Calu3 (cell line): ENCODE measurements at regions not wholly inside any gene's neighbourhood (a gene's known extent, or its start where the extent isn't known, plus 50 kb on each side); places are given as distances from the start of the nearest gene placed in this dataset.

Experiments used
- BruUV-seq: library from RNA; stranded (reverse); fragments of 400-500 nt; replicated peaks from 2 replicates; lab custom pipeline; 2021; lab: Mats Ljungman, UMichigan
- CTCF ChIA-PET: fragments of 300-600 bp; sonication (Branson Sonifier 250); formaldehyde crosslinking; loops from one replicate; lab custom pipeline; 2022; ENCODE audit warnings: antibody characterized with exemption; lab: Charles Lee
- DNase-seq: peaks from one replicate; pipeline ENCODE4 v3.0.0; 2022
- H3K27ac Mint-ChIP-seq: one replicate; pipeline ENCODE4 v1.8.0; 2022; ENCODE audit warnings: mixed read lengths; ENCODE audit not compliant: unreplicated experiment
- H3K27me3 Mint-ChIP-seq: one replicate; pipeline ENCODE4 v1.8.0; 2022; ENCODE audit warnings: mixed read lengths; ENCODE audit not compliant: unreplicated experiment
- H3K36me3 Mint-ChIP-seq: one replicate; pipeline ENCODE4 v1.8.0; 2022; ENCODE audit warnings: mild to moderate bottlenecking, moderate library complexity, mixed read lengths; ENCODE audit not compliant: insufficient read depth, unreplicated experiment
- H3K4me1 Mint-ChIP-seq: one replicate; pipeline ENCODE4 v1.8.0; 2022; ENCODE audit warnings: mild to moderate bottlenecking, low read depth, mixed read lengths; ENCODE audit not compliant: unreplicated experiment
- H3K4me3 Mint-ChIP-seq: one replicate; pipeline ENCODE4 v1.8.0; 2022; ENCODE audit warnings: mild to moderate bottlenecking, low read depth, moderate library complexity, mixed read lengths; ENCODE audit not compliant: unreplicated experiment
- H3K9me3 Mint-ChIP-seq: one replicate; pipeline ENCODE4 v1.8.0; 2022; ENCODE audit warnings: low read depth, mixed read lengths; ENCODE audit not compliant: unreplicated experiment
- CTCF ChIP-seq: fragments of 200-600 bp; IDR thresholded peaks from one replicate; pipeline ENCODE4 v1.8.0; 2022; ENCODE audit warnings: antibody characterized with exemption; ENCODE audit not compliant: unreplicated experiment
- intact Hi-C: fragments of 100-400 bp; cut with micrococcal nuclease; formaldehyde crosslinking; loops from one replicate; pipeline ENCODE4 v1.10.0; 2022; ENCODE audit not compliant: unreplicated experiment

GRCh38 chr3:146948186-146948585 is 343.0 kb upstream of the PLSCR5 start:
- intact Hi-C loops = no loop called here
- peaks cover 8% of the 10 kb centered on the region for H3K9me3 Mint-ChIP-seq
- no peak overlapping the region for H3K27ac Mint-ChIP-seq
- no peaks in the 10 kb centered on the region for H3K4me1 Mint-ChIP-seq
- TF ChIP-seq CTCF = no peak
- H3K27me3 Mint-ChIP-seq = no peaks in the 10 kb centered on the region
- CTCF ChIA-PET = no interaction called here
- BruUV-seq = no TSS peak
- DNase-seq = no peak
- H3K36me3 Mint-ChIP-seq = no peaks in the 10 kb centered on the region
- no peak overlapping the region for H3K4me3 Mint-ChIP-seq

GRCh38 chr3:146929696-146930095 is 324.6 kb upstream of the PLSCR5 start:
- Mint-ChIP-seq H3K36me3 (no peaks in the 10 kb centered on the region), H3K4me1 (no peaks in the 10 kb centered on the region), H3K27ac (no peak overlapping the region), H3K9me3 (no peaks in the 10 kb centered on the region), H3K4me3 (no peak overlapping the region), H3K27me3 (no peaks in the 10 kb centered on the region)
- intact Hi-C loops = no loop called here
- BruUV-seq = no TSS peak
- TF ChIP-seq CTCF = no peak
- CTCF ChIA-PET = no interaction called here
- DNase-seq = no peak

- intact Hi-C loops = no loop called here
- H3K4me3 Mint-ChIP-seq = no peak overlapping the region
- H3K36me3 Mint-ChIP-seq = no peaks in the 10 kb centered on the region
- no peak overlapping the region for H3K27ac Mint-ChIP-seq
- no peaks in the 10 kb centered on the region for H3K9me3 Mint-ChIP-seq
- CTCF ChIA-PET = no interaction called here
- no peaks in the 10 kb centered on the region for H3K4me1 Mint-ChIP-seq
- DNase-seq = no peak
- TF ChIP-seq CTCF = no peak
- H3K27me3 Mint-ChIP-seq = no peaks in the 10 kb centered on the region
- no TSS peak for BruUV-seq
Observed at GRCh38 chr3:146928421-146929059, 323.4 kb upstream of the PLSCR5 start.

GRCh38 chr3:146921693-146922092 is 316.5 kb upstream of the PLSCR5 start:
- BruUV-seq = no TSS peak
- no peak for DNase-seq
- H3K4me1 Mint-ChIP-seq = no peaks in the 10 kb centered on the region
- CTCF ChIA-PET = no interaction called here
- H3K9me3 Mint-ChIP-seq = peaks cover 3% of the 10 kb centered on the region
- no peak overlapping the region for H3K4me3 Mint-ChIP-seq
- H3K36me3 Mint-ChIP-seq = no peaks in the 10 kb centered on the region
- no peaks in the 10 kb centered on the region for H3K27me3 Mint-ChIP-seq
- intact Hi-C loops = no loop called here
- H3K27ac Mint-ChIP-seq = no peak overlapping the region
- no peak for TF ChIP-seq CTCF
